ENCODE measurements at regions not wholly inside any gene's neighbourhood (a gene's known extent, or its start where the extent isn't known, plus 50 kb on each side); places are given as distances from the start of the nearest gene placed in this dataset.
"Not testable (repeated sequence)": the region's sequence is repeated elsewhere in the genome, so short reads cannot be mapped to it uniquely, and the experiment has no call there.

DNA sequence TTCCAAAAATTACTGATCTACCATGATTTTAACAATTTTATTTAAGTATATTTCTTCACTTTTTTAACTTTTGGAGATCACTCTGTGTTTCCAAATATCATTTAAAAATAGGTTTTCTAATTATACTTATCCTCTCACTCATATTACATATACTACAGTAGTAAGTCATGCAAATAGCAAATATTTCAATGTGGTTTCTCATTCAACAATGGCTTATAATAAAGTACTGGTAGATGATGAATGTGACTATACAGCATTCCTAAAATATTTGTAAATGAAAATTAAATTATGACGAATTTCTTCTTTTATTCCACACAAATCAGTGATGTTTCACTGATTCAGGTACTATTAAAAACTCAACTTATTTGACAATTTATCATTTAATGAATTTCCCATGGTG, 176.3 kb upstream of the MEF2C start:
- 57% methylated on average over 1 of the region's 1 CpG for WGBS
- DNase-seq (ENCODE audit: low spot score in 2 of 2): no peak
- no peak overlapping the region for H3K27ac ChIP-seq
- H3K4me1 ChIP-seq: no peaks in the 10 kb centered on the region
- TF ChIP-seq POLR2AphosphoS5 (IDR thresholded peaks at IDR 0.05): no peak
- no peak for TF ChIP-seq EP300 (IDR thresholded peaks at IDR 0.05)
- no peak for TF ChIP-seq POLR2A (IDR thresholded peaks at IDR 0.05)
- TF ChIP-seq CTCF (IDR thresholded peaks at IDR 0.05): no peak
- H3K36me3 ChIP-seq: no peaks in the 10 kb centered on the region
- no peaks in the 10 kb centered on the region for H3K9me3 ChIP-seq
- H3K4me3 ChIP-seq: no peak overlapping the region
- no peaks in the 10 kb centered on the region for H3K27me3 ChIP-seq

DNA sequence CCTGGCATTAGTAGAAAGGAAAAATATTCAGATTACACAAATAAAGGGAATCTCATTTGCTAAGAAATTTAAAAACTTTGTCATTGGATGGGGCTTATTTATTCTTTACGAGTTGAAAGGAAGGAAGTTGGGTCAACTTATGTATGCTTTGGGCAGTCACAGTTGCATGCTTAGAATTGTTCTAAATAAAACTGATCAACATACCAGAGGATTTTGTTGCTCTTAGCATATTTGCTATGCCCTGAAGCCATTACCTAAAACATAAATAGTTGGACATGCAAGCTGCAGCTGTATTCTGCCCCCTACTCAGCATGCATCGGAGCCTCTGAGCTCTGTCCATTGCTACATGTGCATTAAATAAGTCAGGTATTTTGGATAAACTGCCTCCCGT, 172.7 kb upstream of the MEF2C start:
- WGBS: 78% methylated on average over 3 of the region's 3 CpGs
- no peak overlapping the region for H3K27ac ChIP-seq
- no peaks in the 10 kb centered on the region for H3K36me3 ChIP-seq
- DNase-seq (ENCODE audit: low spot score in 2 of 2): no peak
- no peak overlapping the region for H3K4me3 ChIP-seq
- no peak for TF ChIP-seq EP300 (IDR thresholded peaks at IDR 0.05)
- no peak for TF ChIP-seq POLR2A (IDR thresholded peaks at IDR 0.05)
- TF ChIP-seq CTCF (IDR thresholded peaks at IDR 0.05): no peak
- no peak for TF ChIP-seq POLR2AphosphoS5 (IDR thresholded peaks at IDR 0.05)
- H3K9me3 ChIP-seq: peaks cover 1% of the 10 kb centered on the region
- no peaks in the 10 kb centered on the region for H3K4me1 ChIP-seq
- H3K27me3 ChIP-seq: no peaks in the 10 kb centered on the region

DNA sequence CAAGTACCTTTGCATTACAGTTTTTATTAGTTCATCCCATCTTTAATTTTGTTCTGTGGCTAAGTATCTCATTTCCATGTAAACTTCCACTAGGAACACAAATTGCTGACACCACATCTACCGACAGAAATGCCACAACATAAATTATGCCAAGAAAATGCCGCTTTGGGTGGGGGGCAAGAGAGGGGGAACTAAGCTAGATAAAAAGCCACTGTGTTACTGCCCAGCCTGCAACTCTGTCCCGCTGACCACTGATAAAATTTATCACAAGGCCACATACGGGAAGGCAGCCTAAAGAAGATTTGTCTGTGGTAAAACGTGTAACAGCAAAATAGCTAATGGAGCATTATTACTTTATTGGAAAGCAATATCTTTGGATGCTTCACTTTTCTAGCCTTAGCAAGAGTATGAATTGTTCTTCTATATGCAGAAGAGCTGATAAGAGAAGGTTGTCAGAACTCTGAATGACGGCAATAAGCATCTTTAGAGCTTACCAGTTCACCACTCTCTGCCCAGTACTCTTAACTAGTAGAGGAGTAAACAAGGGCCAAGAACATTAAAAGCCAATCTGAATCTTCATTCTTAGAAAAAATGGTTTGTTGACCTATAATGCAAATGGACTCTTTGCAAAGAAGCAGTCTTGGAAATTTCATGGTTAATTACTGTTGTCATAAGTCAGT, 172.2 kb upstream of the MEF2C start:
- TF ChIP-seq EP300 (IDR thresholded peaks at IDR 0.05): no peak
- no peak for TF ChIP-seq POLR2A (IDR thresholded peaks at IDR 0.05)
- no peak for TF ChIP-seq CTCF (IDR thresholded peaks at IDR 0.05)
- no peak for TF ChIP-seq POLR2AphosphoS5 (IDR thresholded peaks at IDR 0.05)
- 83% methylated on average over 6 of the region's 6 CpGs for WGBS

DNA sequence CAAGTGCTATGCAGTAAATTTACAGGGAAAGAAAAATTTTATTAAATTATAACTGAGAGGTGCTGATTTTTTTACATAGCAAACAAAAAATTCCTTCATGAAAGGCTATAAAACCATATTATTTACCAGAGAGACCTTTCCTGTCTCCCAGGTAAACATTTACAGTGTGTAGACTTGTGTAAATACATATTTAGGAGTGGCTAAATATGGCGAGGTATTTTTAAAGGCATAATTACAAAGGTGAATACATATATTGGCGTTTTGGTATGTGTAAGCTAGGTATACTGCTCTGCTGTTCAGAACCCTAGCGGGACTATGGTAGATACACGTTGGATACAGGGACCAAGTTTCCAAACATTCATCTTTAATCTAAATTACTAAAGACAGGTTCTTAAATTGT, 170.6 kb upstream of the MEF2C start:
- DNase-seq (ENCODE audit: low spot score in 2 of 2): no peak
- H3K9me3 ChIP-seq: peaks cover 10% of the 10 kb centered on the region
- H3K36me3 ChIP-seq: no peaks in the 10 kb centered on the region
- 89% methylated on average over 4 of the region's 4 CpGs for WGBS
- H3K27ac ChIP-seq: no peak overlapping the region
- no peak for TF ChIP-seq CTCF (IDR thresholded peaks at IDR 0.05)
- TF ChIP-seq POLR2AphosphoS5 (IDR thresholded peaks at IDR 0.05): no peak
- TF ChIP-seq POLR2A (IDR thresholded peaks at IDR 0.05): no peak
- TF ChIP-seq EP300 (IDR thresholded peaks at IDR 0.05): no peak
- no peak overlapping the region for H3K4me3 ChIP-seq
- no peaks in the 10 kb centered on the region for H3K4me1 ChIP-seq
- no peaks in the 10 kb centered on the region for H3K27me3 ChIP-seq

More for the DNA sequence above, 172.2 kb upstream of the MEF2C start:
- DNase-seq (ENCODE audit: low spot score in 2 of 2): no peak
- Histone ChIP-seq H3K27ac (no peak overlapping the region), H3K27me3 (no peaks in the 10 kb centered on the region), H3K36me3 (no peaks in the 10 kb centered on the region), H3K4me1 (no peaks in the 10 kb centered on the region), H3K4me3 (no peak overlapping the region), H3K9me3 (peaks cover 7% of the 10 kb centered on the region)

DNA sequence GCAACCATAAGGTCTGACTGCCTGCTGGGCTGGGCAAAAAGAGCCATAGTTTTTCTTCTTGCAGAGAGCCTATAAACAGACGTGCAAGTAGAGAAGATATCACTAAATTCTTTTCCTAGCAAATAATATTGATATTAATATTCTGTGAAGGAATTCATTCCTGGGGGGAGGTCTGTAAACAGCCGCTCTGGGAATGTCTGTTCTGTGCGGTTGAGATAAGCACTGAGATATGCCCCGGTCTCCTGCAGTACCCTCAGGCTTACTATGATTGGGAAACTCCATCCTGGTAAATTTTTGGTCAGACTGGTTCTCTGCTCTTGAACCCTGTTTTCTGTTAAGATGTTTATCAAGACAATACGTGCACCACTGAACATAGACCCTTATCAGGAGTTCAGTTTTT, 167.1 kb upstream of the MEF2C start:
- not testable (repeated sequence) for DNase-seq (ENCODE audit: low spot score in 2 of 2); H3K4me1 ChIP-seq; H3K4me3 ChIP-seq; H3K27ac ChIP-seq; H3K36me3 ChIP-seq; H3K9me3 ChIP-seq; H3K27me3 ChIP-seq
- WGBS: 91% methylated on average over 5 of the region's 5 CpGs

- no peak for DNase-seq (ENCODE audit: low spot score in 2 of 2)
- no peak overlapping the region for H3K4me3 ChIP-seq
- peaks cover 10% of the 10 kb centered on the region for H3K9me3 ChIP-seq
- no peaks in the 10 kb centered on the region for H3K36me3 ChIP-seq
- WGBS: 74% methylated on average over 1 of the region's 1 CpG
- H3K27ac ChIP-seq: no peak overlapping the region
- H3K4me1 ChIP-seq: no peaks in the 10 kb centered on the region
- TF ChIP-seq EP300 (IDR thresholded peaks at IDR 0.05): no peak
- TF ChIP-seq CTCF (IDR thresholded peaks at IDR 0.05): no peak
- no peak for TF ChIP-seq POLR2AphosphoS5 (IDR thresholded peaks at IDR 0.05)
- no peak for TF ChIP-seq POLR2A (IDR thresholded peaks at IDR 0.05)
- no peaks in the 10 kb centered on the region for H3K27me3 ChIP-seq
These were observed 164.6 kb upstream of the MEF2C start for GRCh38 chr5:89047571-89047970.
